Neural progenitor cell (in vitro differentiated cells): ENCODE measurements at regions not wholly inside any gene's neighbourhood (a gene's known extent, or its start where the extent isn't known, plus 50 kb on each side); places are given as distances from the start of the nearest gene placed in this dataset.

ENCODE experiments used
- DNase-seq: peaks from one replicate; pipeline ENCODE4 v3.0.0-alpha.2; 2016; ENCODE audit warnings: low spot score
- H2AFZ ChIP-seq: fragments of 200-600 bp; sonication (generic); replicated peaks from 2 replicates; pipeline ENCODE4 v1.6.1; 2016; ENCODE audit warnings: antibody characterized with exemption
- H3F3A ChIP-seq: fragments of 200-600 bp; sonication (generic); 2 replicates; pipeline ENCODE4 v1.6.1; 2016; ENCODE audit warnings: antibody characterized with exemption, low read depth
- H3K27ac ChIP-seq: fragments of 200-600 bp; sonication (generic); 2 replicates; pipeline ENCODE4 v1.5.1; 2016; ENCODE audit warnings: mild to moderate bottlenecking
- H3K27me3 ChIP-seq: fragments of 200-600 bp; sonication (generic); 2 replicates; pipeline ENCODE4 v1.6.1; 2016; ENCODE audit warnings: mild to moderate bottlenecking, moderate library complexity
- H3K36me3 ChIP-seq: fragments of 200-600 bp; sonication (generic); 2 replicates; pipeline ENCODE4 v1.5.1; 2016
- H3K4me1 ChIP-seq: fragments of 200-600 bp; sonication (generic); 2 replicates; pipeline ENCODE4 v1.6.1; 2016; ENCODE audit warnings: mixed run types
- H3K4me2 ChIP-seq: fragments of 200-600 bp; sonication (generic); 2 replicates; pipeline ENCODE4 v1.6.1; 2016
- H3K4me3 ChIP-seq: fragments of 200-600 bp; sonication (generic); 2 replicates; pipeline ENCODE4 v1.5.1; 2016
- H3K79me2 ChIP-seq: fragments of 200-600 bp; sonication (generic); 2 replicates; pipeline ENCODE4 v1.6.1; 2016; ENCODE audit warnings: low read depth
- H3K9ac ChIP-seq: fragments of 200-600 bp; sonication (generic); 2 replicates; pipeline ENCODE4 v1.6.1; 2016
- H3K9me3 ChIP-seq: fragments of 200-600 bp; sonication (generic); 2 replicates; pipeline ENCODE4 v1.5.1; 2016; ENCODE audit warnings: low read depth
- H4K20me1 ChIP-seq: fragments of 200-600 bp; sonication (generic); 2 replicates; pipeline ENCODE4 v1.6.1; 2016; ENCODE audit warnings: low read depth
- H3K27ac Mint-ChIP-seq: 3 replicates; pipeline ENCODE4 v1.8.0; 2021; ENCODE audit warnings: mixed read lengths
- H3K27me3 Mint-ChIP-seq: 2 replicates; pipeline ENCODE4 v1.8.0; 2022; ENCODE audit warnings: low read depth, mild to moderate bottlenecking, inconsistent platforms, moderate library complexity, mixed read lengths; ENCODE audit not compliant: insufficient read depth
- H3K36me3 Mint-ChIP-seq: 3 replicates; pipeline ENCODE4 v1.8.0; 2021; ENCODE audit warnings: mixed read lengths
- H3K4me1 Mint-ChIP-seq: 3 replicates; pipeline ENCODE4 v1.8.0; 2021; ENCODE audit warnings: mixed read lengths
- H3K4me3 Mint-ChIP-seq: 3 replicates; pipeline ENCODE4 v1.8.0; 2021; ENCODE audit warnings: mild to moderate bottlenecking, moderate library complexity, mixed read lengths
- H3K9me3 Mint-ChIP-seq: 3 replicates; pipeline ENCODE4 v1.8.0; 2020; ENCODE audit warnings: mixed read lengths
- EZH2 ChIP-seq: fragments of 200-600 bp; sonication (generic); IDR thresholded peaks from 2 replicates; pipeline ENCODE4 v1.6.1; 2017; ENCODE audit warnings: antibody characterized with exemption, mild to moderate bottlenecking, moderate library complexity
- EZH2phosphoT487 ChIP-seq: fragments of 200-600 bp; sonication (generic); IDR thresholded peaks from 2 replicates; pipeline ENCODE4 v1.6.1; 2017; ENCODE audit warnings: antibody characterized with exemption
- TF ChIP-seq, protein P1 (sequence below): fragments of 200-600 bp; sonication (generic); IDR thresholded peaks from 2 replicates; pipeline ENCODE4 v1.5.1; 2017; ENCODE audit warnings: antibody characterized with exemption, mild to moderate bottlenecking

DNA sequence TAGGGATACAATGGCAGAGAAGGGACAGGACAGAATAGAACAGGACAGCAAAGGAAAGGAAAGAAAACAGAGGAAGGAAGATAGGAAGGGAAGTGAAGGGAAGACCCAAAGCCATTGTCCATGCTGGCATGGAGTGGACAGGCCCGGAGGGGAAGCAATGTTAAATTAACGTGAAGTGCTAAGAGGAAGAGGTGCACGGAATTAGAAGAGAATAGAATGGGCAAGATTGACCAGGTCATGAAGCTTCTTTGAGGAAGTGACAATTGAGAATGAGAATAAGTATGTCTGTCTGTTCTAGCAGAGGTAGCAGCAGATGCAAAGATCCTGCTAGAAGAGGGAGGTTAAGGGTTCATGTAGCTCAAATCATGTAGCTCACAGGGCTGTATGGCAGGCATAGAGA, 117.2 kb downstream of the MAF start:
- H2AFZ ChIP-seq = no peak overlapping the region
- H3K36me3 Mint-ChIP-seq = no peaks in the 10 kb centered on the region
- H3K9me3 Mint-ChIP-seq = no peaks in the 10 kb centered on the region
- H3K4me3 Mint-ChIP-seq = no peak overlapping the region
- no peak overlapping the region for H3K27ac ChIP-seq
- no peaks in the 10 kb centered on the region for H3K27me3 ChIP-seq
- H3K79me2 ChIP-seq = no peaks in the 10 kb centered on the region
- H3F3A ChIP-seq = no peaks in the 10 kb centered on the region
- no peaks in the 10 kb centered on the region for H3K9me3 ChIP-seq
- no peaks in the 10 kb centered on the region for H4K20me1 ChIP-seq
- DNase-seq = no peak
- TF ChIP-seq EZH2phosphoT487 (no peak), EZH2 (no peak)
- TF ChIP-seq, protein P1, sequence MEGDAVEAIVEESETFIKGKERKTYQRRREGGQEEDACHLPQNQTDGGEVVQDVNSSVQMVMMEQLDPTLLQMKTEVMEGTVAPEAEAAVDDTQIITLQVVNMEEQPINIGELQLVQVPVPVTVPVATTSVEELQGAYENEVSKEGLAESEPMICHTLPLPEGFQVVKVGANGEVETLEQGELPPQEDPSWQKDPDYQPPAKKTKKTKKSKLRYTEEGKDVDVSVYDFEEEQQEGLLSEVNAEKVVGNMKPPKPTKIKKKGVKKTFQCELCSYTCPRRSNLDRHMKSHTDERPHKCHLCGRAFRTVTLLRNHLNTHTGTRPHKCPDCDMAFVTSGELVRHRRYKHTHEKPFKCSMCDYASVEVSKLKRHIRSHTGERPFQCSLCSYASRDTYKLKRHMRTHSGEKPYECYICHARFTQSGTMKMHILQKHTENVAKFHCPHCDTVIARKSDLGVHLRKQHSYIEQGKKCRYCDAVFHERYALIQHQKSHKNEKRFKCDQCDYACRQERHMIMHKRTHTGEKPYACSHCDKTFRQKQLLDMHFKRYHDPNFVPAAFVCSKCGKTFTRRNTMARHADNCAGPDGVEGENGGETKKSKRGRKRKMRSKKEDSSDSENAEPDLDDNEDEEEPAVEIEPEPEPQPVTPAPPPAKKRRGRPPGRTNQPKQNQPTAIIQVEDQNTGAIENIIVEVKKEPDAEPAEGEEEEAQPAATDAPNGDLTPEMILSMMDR = no peak
- peaks cover 10% of the 10 kb centered on the region for H3K4me1 Mint-ChIP-seq
- peaks cover 4% of the 10 kb centered on the region for H3K27me3 Mint-ChIP-seq
- no peaks in the 10 kb centered on the region for H3K36me3 ChIP-seq
- no peaks in the 10 kb centered on the region for H3K4me1 ChIP-seq
- H3K27ac Mint-ChIP-seq = no peak overlapping the region
- no peak overlapping the region for H3K9ac ChIP-seq
- H3K4me3 ChIP-seq = no peak overlapping the region
- H3K4me2 ChIP-seq = no peak overlapping the region

DNA sequence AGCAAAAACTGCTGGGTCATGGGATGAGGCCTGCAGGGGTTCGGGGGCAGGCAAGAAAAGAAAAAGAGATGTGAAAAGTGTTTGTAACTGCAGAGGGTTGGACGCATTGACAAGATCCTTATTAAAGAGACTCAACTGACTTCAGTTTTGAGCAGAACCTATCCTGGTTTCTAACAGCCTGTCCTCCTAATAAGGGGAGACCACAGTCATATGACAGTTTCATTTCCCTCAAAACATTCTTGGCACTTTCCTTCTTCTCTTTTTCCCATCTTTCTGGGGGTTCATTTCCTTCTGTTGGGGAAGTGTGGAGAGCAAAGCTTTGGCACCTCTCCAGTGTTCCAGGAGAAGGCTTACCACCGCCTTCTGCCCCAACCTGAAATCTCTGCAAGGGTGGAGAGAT, 118.5 kb downstream of the MAF start:
- Mint-ChIP-seq H3K4me3 (no peak overlapping the region), H3K27ac (no peak overlapping the region), H3K36me3 (no peaks in the 10 kb centered on the region), H3K9me3 (no peaks in the 10 kb centered on the region), H3K4me1 (peaks cover 10% of the 10 kb centered on the region), H3K27me3 (peaks cover 4% of the 10 kb centered on the region)
- Histone ChIP-seq H3K79me2 (no peaks in the 10 kb centered on the region), H3K36me3 (no peaks in the 10 kb centered on the region), H2AFZ (no peak overlapping the region), H3K4me1 (no peaks in the 10 kb centered on the region), H3K9me3 (no peaks in the 10 kb centered on the region), H3K27ac (no peak overlapping the region), H4K20me1 (no peaks in the 10 kb centered on the region), H3K4me3 (no peak overlapping the region), H3F3A (no peaks in the 10 kb centered on the region), H3K4me2 (no peak overlapping the region), H3K9ac (no peak overlapping the region), H3K27me3 (no peaks in the 10 kb centered on the region)
- no peak for DNase-seq
- TF ChIP-seq, protein P1 = no peak
- TF ChIP-seq EZH2phosphoT487 = no peak
- no peak for TF ChIP-seq EZH2

DNA sequence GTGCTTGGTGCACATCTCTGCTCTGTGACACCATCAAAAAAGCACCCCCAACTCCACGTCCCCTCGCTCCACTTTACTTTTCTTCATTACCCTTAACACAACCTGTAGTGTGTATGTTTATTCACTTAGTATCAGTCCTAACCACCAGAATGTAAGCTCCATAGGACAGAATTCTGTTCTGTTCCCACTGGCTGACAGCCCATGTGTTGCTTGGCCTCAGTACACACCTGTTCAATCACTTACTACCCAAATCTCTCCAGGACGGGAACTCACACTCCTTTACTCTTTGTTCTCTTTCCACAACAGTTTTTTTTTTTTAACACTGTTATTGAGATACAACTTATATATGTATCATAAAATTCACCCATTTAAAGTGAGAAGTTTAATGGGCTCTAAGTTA, 119.6 kb downstream of the MAF start:
- Histone ChIP-seq H3K4me2 (no peak overlapping the region), H3K9ac (no peak overlapping the region), H3K79me2 (no peaks in the 10 kb centered on the region), H3K27ac (no peak overlapping the region), H3F3A (no peaks in the 10 kb centered on the region), H3K9me3 (no peaks in the 10 kb centered on the region), H3K36me3 (no peaks in the 10 kb centered on the region), H3K4me1 (no peaks in the 10 kb centered on the region), H4K20me1 (no peaks in the 10 kb centered on the region), H2AFZ (no peak overlapping the region), H3K27me3 (no peaks in the 10 kb centered on the region), H3K4me3 (no peak overlapping the region)
- H3K27ac Mint-ChIP-seq = no peak overlapping the region
- peaks cover 4% of the 10 kb centered on the region for H3K27me3 Mint-ChIP-seq
- H3K4me3 Mint-ChIP-seq = no peak overlapping the region
- peaks cover 10% of the 10 kb centered on the region for H3K4me1 Mint-ChIP-seq
- no peaks in the 10 kb centered on the region for H3K36me3 Mint-ChIP-seq
- H3K9me3 Mint-ChIP-seq = no peaks in the 10 kb centered on the region
- DNase-seq = no peak
- no peak for TF ChIP-seq EZH2phosphoT487
- TF ChIP-seq, protein P1 = no peak
- TF ChIP-seq EZH2 = no peak
